ENCODE measurements at regions not wholly inside any gene's neighbourhood (a gene's known extent, or its start where the extent isn't known, plus 50 kb on each side); places are given as distances from the start of the nearest gene placed in this dataset.

- ChIA-PET CTCF (no interaction called here), POLR2A (no interaction called here)
- Histone ChIP-seq H3K9me1 (replicated peaks; ENCODE audit: control insufficient read depth, extremely low read depth, insufficient read depth, low read length) (no peaks in the 10 kb centered on the region), H3K4me1 (ENCODE audit: control insufficient read depth, extremely low read depth, insufficient read depth, low read length) (no peaks in the 10 kb centered on the region), H3K27me3 (ENCODE audit: control insufficient read depth in 2 of 2, insufficient read depth in 2 of 2, low read length in 2 of 2) (peaks cover 10 to 20% of the 10 kb centered on the region in 2 experiments), H3K9ac (replicated peaks; ENCODE audit: extremely low read depth, insufficient read depth, low read length) (no peak overlapping the region), H3K79me2 (ENCODE audit: control insufficient read depth, insufficient read depth, low read length) (no peaks in the 10 kb centered on the region), H3K9me3 (replicated peaks; ENCODE audit: control insufficient read depth, insufficient read depth, low read length) (no peaks in the 10 kb centered on the region), H4K20me1 (replicated peaks; ENCODE audit: control insufficient read depth, extremely low read depth, insufficient read depth, low read length) (no peaks in the 10 kb centered on the region), H3K4me3 (replicated peaks in 1 of 3; ENCODE audit: insufficient read depth in 1 of 3, low read depth in 1 of 3, low read length in 3 of 3) (no peak overlapping the region), H2AFZ (ENCODE audit: low read depth, low read length) (no peak overlapping the region), H3K36me3 (ENCODE audit: control insufficient read depth in 2 of 2, extremely low read depth in 1 of 2, insufficient read depth in 2 of 2, low read length in 2 of 2) (no peaks in the 10 kb centered on the region), H3K4me2 (ENCODE audit: insufficient read depth, low read length) (no peak overlapping the region), H3K27ac (ENCODE audit: insufficient read depth, low read depth, low read length) (no peak overlapping the region)
- intact Hi-C loops (cut with micrococcal nuclease) (no loop called here), dilution Hi-C loops (cut with MboI; ENCODE audit: extremely low pct_ligation_motif_present, low sequenced_read_pairs) (no loop called here)
- FAIRE-seq: no peak
- no peak for TF ChIP-seq JUN (IDR thresholded peaks at IDR 0.05; ENCODE audit: borderline replicate concordance, insufficient read depth, insufficient read length, low read depth)
- TF ChIP-seq FOS (IDR thresholded peaks at IDR 0.05; ENCODE audit: borderline replicate concordance, insufficient read depth, low read length): no peak
- no peak for TF ChIP-seq CTCF (IDR thresholded peaks at IDR 0.05; ENCODE audit: extremely low read depth in 1 of 2, insufficient read depth in 1 of 2, low read depth in 1 of 2, low read length in 2 of 2)
- TF ChIP-seq MYC (IDR thresholded peaks at IDR 0.05; ENCODE audit: low read depth, low read length): no peak
- TF ChIP-seq EZH2 (IDR thresholded peaks at IDR 0.05; ENCODE audit: borderline replicate concordance, low read depth, low read length, severe bottlenecking): no peak
- TF ChIP-seq POLR2A (IDR thresholded peaks at IDR 0.05; ENCODE audit: low read depth, low read length): no peak
- BruUV-seq (replicated peaks): no TSS peak
- DNase-seq (ENCODE audit: low read depth, low spot score): no peak
Measured at GRCh38 chr3:14317057-14317553, 85.3 kb upstream of the SLC6A6 start.

- no peak for TF ChIP-seq POLR2AphosphoS5 (IDR thresholded peaks at IDR 0.05; ENCODE audit: insufficient read depth, low read depth, low read length)
- FAIRE-seq (no peak), DNase-seq (ENCODE audit: low read depth, low spot score) (no peak)
- no peak overlapping the region for H3K27ac ChIP-seq (ENCODE audit: insufficient read depth, low read depth, low read length)
- no peaks in the 10 kb centered on the region for H4K20me1 ChIP-seq (replicated peaks; ENCODE audit: control insufficient read depth, extremely low read depth, insufficient read depth, low read length)
- ChIA-PET POLR2A (no interaction called here), CTCF (interaction anchor here (0.9 kb wide), 2 partner anchors 11 to 57 kb away, joined by 3 read pairs; no protein-coding TSS in a partner anchor)
- no peaks in the 10 kb centered on the region for H3K9me1 ChIP-seq (replicated peaks; ENCODE audit: control insufficient read depth, extremely low read depth, insufficient read depth, low read length)
- peaks cover 9% of the 10 kb centered on the region for H3K4me1 ChIP-seq (ENCODE audit: control insufficient read depth, extremely low read depth, insufficient read depth, low read length)
- H3K4me3 ChIP-seq (replicated peaks in 1 of 3; ENCODE audit: insufficient read depth in 1 of 3, low read depth in 1 of 3, low read length in 3 of 3): no peak overlapping the region
- no peaks in the 10 kb centered on the region for H3K79me2 ChIP-seq (ENCODE audit: control insufficient read depth, insufficient read depth, low read length)
- H3K36me3 ChIP-seq (ENCODE audit: control insufficient read depth in 2 of 2, extremely low read depth in 1 of 2, insufficient read depth in 2 of 2, low read length in 2 of 2): no peaks in the 10 kb centered on the region
- intact Hi-C loops (cut with micrococcal nuclease) (no loop called here), dilution Hi-C loops (cut with MboI; ENCODE audit: extremely low pct_ligation_motif_present, low sequenced_read_pairs) (no loop called here)
- H3K9me3 ChIP-seq (replicated peaks; ENCODE audit: control insufficient read depth, insufficient read depth, low read length): no peaks in the 10 kb centered on the region
- BruUV-seq (replicated peaks): no TSS peak
- H2AFZ ChIP-seq (ENCODE audit: low read depth, low read length): no peak overlapping the region
- no peak overlapping the region for H3K4me2 ChIP-seq (ENCODE audit: insufficient read depth, low read length)
- H3K27me3 ChIP-seq (ENCODE audit: control insufficient read depth in 2 of 2, insufficient read depth in 2 of 2, low read length in 2 of 2): peaks cover 7 to 12% of the 10 kb centered on the region in 2 experiments
- no peak overlapping the region for H3K9ac ChIP-seq (replicated peaks; ENCODE audit: extremely low read depth, insufficient read depth, low read length)
Measured at GRCh38 chr3:14318646-14319045, 83.8 kb upstream of the SLC6A6 start.
